ENCODE measurements at regions not wholly inside any gene's neighbourhood (a gene's known extent, or its start where the extent isn't known, plus 50 kb on each side); places are given as distances from the start of the nearest gene placed in this dataset.

GRCh38 chr9:19976226-19976625, 187.4 kb upstream of the SLC24A2 start:
- Histone ChIP-seq H3K4me3 (ENCODE audit: low read length) (no peak overlapping the region), H3K9me3 (ENCODE audit: control insufficient read depth in 1 of 2, insufficient read depth in 1 of 2, low read length in 2 of 2) (no peaks in the 10 kb centered on the region), H3K4me1 (ENCODE audit: insufficient read depth, low read length) (peaks cover 7% of the 10 kb centered on the region), H3K27ac (ENCODE audit: low read depth in 1 of 2, low read length in 2 of 2) (no peak overlapping the region), H3K27me3 (ENCODE audit: control insufficient read depth in 1 of 2, insufficient read depth in 2 of 2, low read length in 2 of 2) (no peaks in the 10 kb centered on the region), H3K36me3 (ENCODE audit: insufficient read depth, low read length) (no peaks in the 10 kb centered on the region)
- H3K27me3 Mint-ChIP-seq, result no peaks in the 10 kb centered on the region
- no peak overlapping the region for H3K4me3 Mint-ChIP-seq
- H3K4me1 Mint-ChIP-seq (ENCODE audit: low read depth), result peaks cover 9% of the 10 kb centered on the region
- no peaks in the 10 kb centered on the region for H3K36me3 Mint-ChIP-seq (ENCODE audit: low read depth)
- peak; percentile 75 for ATAC-seq (ENCODE audit: poor library complexity)
- DNase-seq, result peak in 7 of 14 experiments; percentile 1 to 56 (median 23)
- ChIA-PET POLR2A (no interaction called here), CTCF (no interaction called here)
- H3K27ac Mint-ChIP-seq, result no peak overlapping the region
- TF ChIP-seq CTCF (IDR thresholded peaks at IDR 0.05), result no peak
- H3K9me3 Mint-ChIP-seq, result no peaks in the 10 kb centered on the region
- intact Hi-C loops (cut with DNase I, micrococcal nuclease), result no loop called here

- Mint-ChIP-seq H3K4me1 (ENCODE audit: low read depth) (peaks cover 9% of the 10 kb centered on the region), H3K4me3 (no peak overlapping the region), H3K27ac (no peak overlapping the region), H3K27me3 (no peaks in the 10 kb centered on the region), H3K9me3 (no peaks in the 10 kb centered on the region), H3K36me3 (ENCODE audit: low read depth) (no peaks in the 10 kb centered on the region)
- ATAC-seq (ENCODE audit: poor library complexity) (no peak), DNase-seq (no peak)
- no peak overlapping the region for H3K4me3 ChIP-seq (ENCODE audit: low read length)
- intact Hi-C loops (cut with DNase I, micrococcal nuclease), result no loop called here
- TF ChIP-seq CTCF (IDR thresholded peaks at IDR 0.05), result no peak
- H3K27ac ChIP-seq (ENCODE audit: low read depth in 1 of 2, low read length in 2 of 2), result no peak overlapping the region
- H3K9me3 ChIP-seq (ENCODE audit: control insufficient read depth in 1 of 2, insufficient read depth in 1 of 2, low read length in 2 of 2), result no peaks in the 10 kb centered on the region
- ChIA-PET POLR2A (no interaction called here), CTCF (no interaction called here)
- no peaks in the 10 kb centered on the region for H3K36me3 ChIP-seq (ENCODE audit: insufficient read depth, low read length)
- peaks cover 7% of the 10 kb centered on the region for H3K4me1 ChIP-seq (ENCODE audit: insufficient read depth, low read length)
- H3K27me3 ChIP-seq (ENCODE audit: control insufficient read depth in 1 of 2, insufficient read depth in 2 of 2, low read length in 2 of 2), result no peaks in the 10 kb centered on the region
These were observed 186.7 kb upstream of the SLC24A2 start for GRCh38 chr9:19975499-19975898.

- POLR2A ChIA-PET, result no interaction called here
- Histone ChIP-seq H3K27ac (ENCODE audit: low read depth in 1 of 2, low read length in 2 of 2) (no peak overlapping the region), H3K4me1 (ENCODE audit: insufficient read depth, low read length) (no peaks in the 10 kb centered on the region), H3K9me3 (ENCODE audit: control insufficient read depth in 1 of 2, insufficient read depth in 1 of 2, low read length in 2 of 2) (no peaks in the 10 kb centered on the region), H3K36me3 (ENCODE audit: insufficient read depth, low read length) (no peaks in the 10 kb centered on the region), H3K27me3 (ENCODE audit: control insufficient read depth in 1 of 2, insufficient read depth in 2 of 2, low read length in 2 of 2) (no peaks in the 10 kb centered on the region), H3K4me3 (ENCODE audit: low read length) (no peak overlapping the region)
- Mint-ChIP-seq H3K4me3 (no peak overlapping the region), H3K36me3 (ENCODE audit: low read depth) (no peaks in the 10 kb centered on the region), H3K27me3 (peaks cover 4% of the 10 kb centered on the region), H3K9me3 (no peaks in the 10 kb centered on the region), H3K4me1 (ENCODE audit: low read depth) (no peaks in the 10 kb centered on the region), H3K27ac (no peak overlapping the region)
- TF ChIP-seq CTCF (IDR thresholded peaks at IDR 0.05), result no peak
- intact Hi-C loops (cut with DNase I, micrococcal nuclease), result loop anchor here in 1 of 2 experiments (2.0 kb wide), 1 partner anchor 19 kb away; no protein-coding TSS in a partner anchor
- ATAC-seq (ENCODE audit: poor library complexity) (no peak), DNase-seq (no peak)
- CTCF ChIA-PET, result no interaction called here
These were observed 180.9 kb upstream of the SLC24A2 start for GRCh38 chr9:19969721-19970120.
